ENCODE measurements at regions not wholly inside any gene's neighbourhood (a gene's known extent, or its start where the extent isn't known, plus 50 kb on each side); places are given as distances from the start of the nearest gene placed in this dataset.

- DNase-seq (no peak), ATAC-seq (no peak)
- WGBS, 3 donors = 89 to 93% (median 89%) methylated on average over 9 of the region's 9 CpGs
- Histone ChIP-seq H3K27ac (no peak overlapping the region), H3K4me1 (peaks cover 66% of the 10 kb centered on the region), H3K9me3 (no peaks in the 10 kb centered on the region), H3K27me3 (ENCODE audit: insufficient read depth in 3 of 3, low read length in 2 of 3) (no peaks in the 10 kb centered on the region), H3K4me3 (no peak overlapping the region), H3K36me3 (ENCODE audit: insufficient read depth in 1 of 2, low read depth in 1 of 2) (no peaks in the 10 kb centered on the region)
- TF ChIP-seq CTCF (IDR thresholded peaks at IDR 0.05) = no peak
- intact Hi-C loops (cut with DNase I) = no loop called here
Observed at GRCh38 chr5:135234666-135235401, 164.2 kb downstream of the MACROH2A1 start.

- no peaks in the 10 kb centered on the region for H3K27me3 ChIP-seq (ENCODE audit: insufficient read depth in 3 of 3, low read length in 2 of 3)
- DNase-seq (no peak), ATAC-seq (no peak)
- peak overlapping the region; percentile 85 for H3K27ac ChIP-seq
- peaks cover 61% of the 10 kb centered on the region for H3K4me1 ChIP-seq
- intact Hi-C loops (cut with DNase I) = no loop called here
- H3K9me3 ChIP-seq = no peaks in the 10 kb centered on the region
- H3K36me3 ChIP-seq (ENCODE audit: insufficient read depth in 1 of 2, low read depth in 1 of 2) = no peaks in the 10 kb centered on the region
- no peak overlapping the region for H3K4me3 ChIP-seq
- WGBS, 3 donors = 82 to 89% (median 86%) methylated on average over 12 of the region's 12 CpGs
- TF ChIP-seq CTCF (IDR thresholded peaks at IDR 0.05) = no peak
Observed at GRCh38 chr5:135234242-135234641, 164.8 kb downstream of the MACROH2A1 start.

GRCh38 chr5:135233477-135233876 lies 165.6 kb downstream of the MACROH2A1 start:
- no peaks in the 10 kb centered on the region for H3K27me3 ChIP-seq (ENCODE audit: insufficient read depth in 3 of 3, low read length in 2 of 3)
- H3K27ac ChIP-seq = peak overlapping the region; percentile 85
- TF ChIP-seq CTCF (IDR thresholded peaks at IDR 0.05) = no peak
- no peaks in the 10 kb centered on the region for H3K36me3 ChIP-seq (ENCODE audit: insufficient read depth in 1 of 2, low read depth in 1 of 2)
- peak; percentile 46 to 71 for DNase-seq
- no peak overlapping the region for H3K4me3 ChIP-seq
- 25 to 46% (median 31%) methylated on average over 6 of the region's 6 CpGs for WGBS, 3 donors
- intact Hi-C loops (cut with DNase I) = no loop called here
- peaks cover 58% of the 10 kb centered on the region for H3K4me1 ChIP-seq
- peak; percentile 21 to 61 (median 46) for ATAC-seq
- no peaks in the 10 kb centered on the region for H3K9me3 ChIP-seq

- H3K4me3 ChIP-seq = no peak overlapping the region
- no peaks in the 10 kb centered on the region for H3K36me3 ChIP-seq (ENCODE audit: insufficient read depth in 1 of 2, low read depth in 1 of 2)
- H3K27ac ChIP-seq = peak overlapping the region; percentile 85
- H3K27me3 ChIP-seq (ENCODE audit: insufficient read depth in 3 of 3, low read length in 2 of 3) = no peaks in the 10 kb centered on the region
- peaks cover 57% of the 10 kb centered on the region for H3K4me1 ChIP-seq
- intact Hi-C loops (cut with DNase I) = no loop called here
- no peaks in the 10 kb centered on the region for H3K9me3 ChIP-seq
- no peak for TF ChIP-seq CTCF (IDR thresholded peaks at IDR 0.05)
- 27 to 44% (median 38%) methylated on average over 8 of the region's 8 CpGs for WGBS, 3 donors
- ATAC-seq (peak; percentile 75 to 88 (median 82)), DNase-seq (peak; percentile 35 to 70)
Observed at GRCh38 chr5:135232958-135233357, 166.1 kb downstream of the MACROH2A1 start.

GRCh38 chr5:135231289-135231688 lies 167.7 kb downstream of the MACROH2A1 start:
- Histone ChIP-seq H3K9me3 (no peaks in the 10 kb centered on the region), H3K4me3 (no peak overlapping the region), H3K36me3 (ENCODE audit: insufficient read depth in 1 of 2, low read depth in 1 of 2) (no peaks in the 10 kb centered on the region), H3K27me3 (ENCODE audit: insufficient read depth in 3 of 3, low read length in 2 of 3) (no peaks in the 10 kb centered on the region), H3K27ac (peak overlapping the region; percentile 71), H3K4me1 (peaks cover 47% of the 10 kb centered on the region)
- TF ChIP-seq CTCF (IDR thresholded peaks at IDR 0.05) = no peak
- 95 to 100% (median 95%) methylated on average over 2 of the region's 2 CpGs for WGBS, 3 donors
- ATAC-seq (no peak), DNase-seq (no peak)
- intact Hi-C loops (cut with DNase I) = no loop called here

All from psoas muscle (tissue), 7 donors.